ENCODE measurements at regions not wholly inside any gene's neighbourhood (a gene's known extent, or its start where the extent isn't known, plus 50 kb on each side); places are given as distances from the start of the nearest gene placed in this dataset.
A peak's percentile ranks its signal among the peaks of the same experiment; 100 is the strongest.

DNA sequence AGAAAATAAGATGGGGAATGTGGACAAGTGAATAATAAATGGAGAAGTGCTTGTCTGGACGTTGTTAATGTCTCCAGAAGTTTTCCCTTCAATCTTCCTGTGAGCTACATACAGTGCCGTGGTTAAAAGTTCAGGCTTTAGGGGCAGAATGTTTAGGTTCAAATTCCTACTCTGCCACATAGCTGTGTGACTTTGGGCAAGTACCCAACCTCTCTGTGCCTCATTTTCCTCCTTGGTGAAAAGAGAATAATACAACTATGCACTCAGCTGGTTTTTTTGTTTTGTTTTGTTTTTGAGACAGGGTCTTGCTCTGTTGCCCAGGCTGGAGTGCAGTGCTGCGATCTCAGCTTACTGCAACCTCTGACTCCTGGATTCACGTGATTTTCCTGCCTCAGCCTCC is 143.5 kb downstream of the CHIC2 start:
- no peak for DNase-seq (ENCODE audit: low read depth)

DNA sequence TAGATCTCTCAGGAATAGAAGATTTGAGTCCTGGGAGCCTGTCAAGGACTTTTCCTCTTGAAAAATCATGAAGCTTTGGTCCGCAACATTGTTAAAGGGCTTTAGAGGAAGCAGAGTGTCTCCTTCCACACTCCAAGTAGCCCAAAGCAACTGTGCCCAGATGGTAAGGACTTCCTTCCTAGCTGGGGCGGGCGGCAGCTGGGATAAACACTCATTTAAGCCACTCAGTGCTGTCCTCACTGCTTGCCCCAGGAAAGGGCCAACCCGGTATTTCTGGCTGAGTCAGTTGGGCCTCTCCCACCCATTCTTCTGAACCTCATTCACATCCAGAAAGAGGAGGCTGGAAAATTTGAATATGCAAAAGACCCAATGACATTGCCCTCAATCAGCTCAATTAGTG is 144.3 kb downstream of the CHIC2 start:
- DNase-seq (ENCODE audit: low read depth) = no peak

DNA sequence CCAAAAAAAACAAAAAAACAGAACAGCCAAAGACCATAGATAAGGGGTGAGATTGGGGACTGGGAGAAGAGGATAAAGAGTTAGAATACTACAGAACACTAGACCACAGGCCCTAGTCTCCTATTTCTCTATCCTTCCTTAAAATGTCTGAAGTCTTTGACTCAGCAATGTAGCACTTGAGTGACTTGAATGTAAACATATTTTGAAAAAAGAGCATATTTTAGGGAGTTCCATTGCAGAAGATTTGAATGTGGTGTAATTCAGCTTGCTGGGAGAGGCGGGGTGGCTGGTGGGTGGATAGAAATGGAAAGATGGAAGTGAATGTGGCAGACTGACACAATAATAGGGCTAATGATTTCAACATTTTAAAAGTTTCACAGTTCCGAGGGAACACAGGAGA is 144.9 kb downstream of the CHIC2 start:
- no peak for DNase-seq (ENCODE audit: low read depth)

DNA sequence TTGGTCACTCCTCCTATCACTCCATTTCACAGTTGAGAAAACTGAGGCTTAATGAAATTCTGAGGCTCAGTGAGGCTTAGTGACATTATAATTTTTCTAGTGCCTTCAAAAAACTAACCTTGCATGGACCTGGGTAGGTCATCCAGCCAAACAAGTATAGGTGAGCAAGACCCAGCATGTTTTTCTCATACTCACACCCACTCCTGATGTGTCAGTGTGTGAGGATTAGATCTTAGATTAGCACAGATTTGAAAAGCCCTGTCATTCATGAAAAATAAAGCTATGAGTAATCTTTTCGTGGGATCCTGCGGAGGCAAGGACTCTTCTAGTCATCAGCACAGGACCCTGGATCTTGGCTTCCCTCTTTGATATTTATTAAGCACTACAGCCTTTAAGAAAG is 146.7 kb downstream of the CHIC2 start:
- no peak for DNase-seq (ENCODE audit: low read depth)

DNA sequence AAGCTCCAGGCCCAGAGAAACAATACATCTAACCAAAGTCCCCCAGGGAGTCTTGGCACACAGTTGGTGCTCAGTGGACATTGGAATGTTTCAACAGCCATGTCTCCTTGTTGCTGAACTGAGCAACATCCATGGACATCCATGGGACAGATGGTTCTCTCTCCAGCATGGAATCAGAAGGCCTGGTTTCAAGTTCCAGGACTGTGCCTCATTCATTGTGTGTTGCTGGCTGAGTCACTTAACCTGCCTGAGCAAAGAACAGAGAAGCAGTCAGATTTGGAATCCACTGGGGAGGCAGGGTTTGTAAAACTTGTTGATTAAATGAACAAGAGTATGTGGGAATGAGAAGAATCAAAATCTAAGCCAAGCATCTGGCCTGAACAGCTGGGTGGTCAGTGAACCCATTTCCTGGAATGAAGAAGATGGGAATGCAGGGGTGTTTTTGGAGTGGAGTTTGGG is 147.9 kb downstream of the CHIC2 start:
- peak; percentile 42 for DNase-seq (ENCODE audit: low read depth)

DNA sequence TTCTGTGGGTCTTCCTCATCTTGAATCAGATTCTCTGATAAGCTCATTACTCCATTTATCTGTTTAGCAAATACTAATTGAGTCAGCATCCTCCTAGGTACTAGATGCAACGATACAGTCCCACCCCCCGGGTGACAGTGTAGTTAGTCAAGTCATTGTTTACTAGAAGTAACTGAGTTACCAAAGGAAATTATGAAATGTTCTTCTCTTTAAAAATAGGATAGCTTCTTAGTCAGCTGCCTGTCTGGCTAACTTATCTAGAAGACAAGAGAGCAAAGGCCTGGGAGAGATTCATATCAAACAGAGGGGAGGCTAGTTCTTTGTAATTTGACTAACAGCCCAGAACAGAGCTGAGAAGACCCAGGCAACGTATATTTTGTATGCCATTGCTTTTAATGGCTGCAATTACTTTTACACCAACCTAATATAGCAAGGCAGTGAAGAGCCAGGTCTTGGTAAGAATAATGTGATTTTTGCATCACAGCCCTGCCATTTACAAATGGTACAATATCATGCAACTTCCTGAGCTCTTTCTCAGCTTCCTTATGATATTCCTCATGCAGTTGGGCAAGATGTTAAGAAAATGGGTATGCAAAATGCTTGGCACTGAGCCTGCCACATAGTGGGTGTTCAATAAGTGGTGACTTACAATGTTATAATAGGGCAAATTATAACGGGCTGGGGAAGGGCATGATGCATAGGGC is 149.9 kb downstream of the CHIC2 start:
- DNase-seq (ENCODE audit: low read depth) = peak; percentile 71

DNA sequence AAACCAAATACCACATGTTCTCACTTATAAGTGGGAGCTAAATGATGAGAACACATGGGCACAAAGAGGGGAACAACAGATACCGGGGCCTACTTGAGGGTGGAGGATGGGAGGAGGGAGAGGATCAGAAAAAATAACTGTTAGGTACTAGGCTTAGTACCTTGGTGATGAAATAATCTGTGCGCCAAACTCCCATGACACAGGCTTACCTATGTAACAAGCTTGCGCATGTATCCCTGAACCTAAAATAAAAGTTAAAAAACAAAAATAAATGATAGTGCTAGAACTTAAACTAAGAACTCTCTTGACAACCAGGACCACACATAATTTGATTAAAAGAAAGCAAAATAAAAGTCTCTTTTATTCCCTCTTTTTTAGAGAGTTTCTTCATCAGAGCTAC is 150.6 kb downstream of the CHIC2 start:
- DNase-seq (ENCODE audit: low read depth) = no peak

DNA sequence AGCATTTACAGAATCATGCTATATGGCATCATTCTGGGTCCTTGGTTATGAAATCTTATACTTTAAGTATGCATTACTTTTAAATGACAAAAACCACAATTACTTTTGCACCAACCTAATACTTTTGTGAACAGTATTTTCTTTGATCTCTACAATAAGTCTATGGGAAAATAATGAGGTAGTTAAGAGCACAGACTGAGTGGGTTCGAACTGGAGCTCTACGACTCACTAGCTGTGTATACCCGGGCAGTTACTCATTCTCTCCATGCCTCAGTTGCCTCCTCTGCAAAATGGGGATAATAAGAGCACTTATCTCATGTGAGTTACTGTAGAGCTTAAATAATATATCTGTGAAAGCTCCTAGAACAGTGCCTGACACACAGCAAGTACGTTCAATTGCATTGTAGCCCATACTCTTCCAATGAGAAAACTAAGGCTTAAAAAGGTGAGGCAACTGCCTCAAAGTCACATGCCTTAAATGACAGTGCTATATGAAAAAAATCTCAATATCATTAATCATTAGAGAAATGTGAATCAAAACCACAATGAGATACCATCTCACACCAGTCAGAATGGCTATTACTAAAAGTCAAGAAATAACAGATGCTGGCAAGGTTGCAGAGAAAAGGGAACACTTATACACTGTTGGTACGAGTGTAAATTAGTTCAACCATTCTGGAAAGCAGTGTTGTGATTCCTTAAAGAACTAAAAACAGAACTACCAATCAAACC is 151.5 kb downstream of the CHIC2 start:
- DNase-seq (ENCODE audit: low read depth) = no peak

DNA sequence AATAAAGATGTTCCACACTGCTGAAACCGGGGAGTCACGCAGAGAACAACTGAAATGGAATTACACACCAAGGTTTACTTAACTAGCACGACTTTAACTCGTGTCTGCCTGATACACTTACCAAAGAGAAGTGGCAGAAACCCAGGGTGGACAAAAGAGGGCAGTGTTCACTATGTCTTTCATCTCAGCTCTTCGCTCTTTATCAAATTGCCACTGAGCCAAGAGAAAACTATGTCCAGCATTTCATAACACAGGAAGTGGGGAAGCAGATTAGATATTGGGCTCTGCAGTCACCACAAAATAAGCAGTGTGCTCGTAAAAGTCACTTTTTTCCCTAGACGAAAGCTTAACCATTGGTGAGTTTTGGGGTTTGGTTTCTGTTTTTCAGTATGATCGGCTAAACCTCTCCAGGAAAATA is 155.7 kb downstream of the CHIC2 start:
- peak; percentile 91 for DNase-seq (ENCODE audit: low read depth)

DNA sequence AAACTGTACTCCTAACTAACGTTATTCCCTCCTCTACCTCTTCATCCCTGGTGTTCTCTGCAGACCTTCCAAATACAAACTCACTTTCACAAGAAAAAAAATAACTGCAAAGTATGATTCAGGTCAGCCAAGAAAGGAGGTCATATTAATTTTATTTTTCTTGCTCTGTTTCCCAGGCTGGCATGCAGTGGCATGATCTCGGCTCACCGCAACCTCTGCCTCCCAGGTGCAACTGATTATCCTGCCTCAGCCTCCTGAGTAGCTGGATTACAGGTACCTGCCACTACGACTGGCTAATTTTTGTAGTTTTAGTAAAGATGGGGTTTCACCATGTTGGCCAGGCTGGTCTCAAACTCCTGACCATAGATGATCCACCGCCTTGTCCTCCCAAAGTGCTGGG is 156.6 kb downstream of the CHIC2 start:
- no peak for DNase-seq (ENCODE audit: low read depth)

DNA sequence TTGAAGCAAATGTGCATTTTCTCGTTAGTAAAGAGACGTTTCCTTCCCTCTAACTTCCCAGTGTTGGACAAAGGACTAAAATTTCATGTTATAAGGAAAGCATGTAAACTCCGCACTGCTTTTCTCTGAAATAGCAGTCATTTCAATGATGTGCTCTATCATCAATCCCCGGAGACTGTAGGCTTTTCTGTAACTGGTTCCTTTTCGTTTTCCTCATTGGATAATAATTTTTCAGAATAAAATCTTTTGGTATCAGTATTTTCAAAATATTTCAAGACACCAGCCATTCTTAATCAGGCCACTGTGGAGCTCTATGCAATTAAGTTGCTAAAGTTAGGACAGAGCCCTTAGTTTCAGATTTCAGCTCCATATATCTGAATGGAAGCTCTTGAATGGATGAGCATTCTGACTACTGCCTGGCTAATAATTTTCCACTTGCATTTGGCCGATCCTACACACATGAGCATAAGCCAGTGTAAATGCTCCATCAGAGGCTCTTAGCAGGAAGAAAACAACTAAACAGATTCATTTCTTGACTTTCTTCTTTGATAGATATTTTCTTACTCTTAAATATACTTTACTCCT is 157.7 kb downstream of the CHIC2 start:
- DNase-seq (ENCODE audit: low read depth) = peak; percentile 15

DNA sequence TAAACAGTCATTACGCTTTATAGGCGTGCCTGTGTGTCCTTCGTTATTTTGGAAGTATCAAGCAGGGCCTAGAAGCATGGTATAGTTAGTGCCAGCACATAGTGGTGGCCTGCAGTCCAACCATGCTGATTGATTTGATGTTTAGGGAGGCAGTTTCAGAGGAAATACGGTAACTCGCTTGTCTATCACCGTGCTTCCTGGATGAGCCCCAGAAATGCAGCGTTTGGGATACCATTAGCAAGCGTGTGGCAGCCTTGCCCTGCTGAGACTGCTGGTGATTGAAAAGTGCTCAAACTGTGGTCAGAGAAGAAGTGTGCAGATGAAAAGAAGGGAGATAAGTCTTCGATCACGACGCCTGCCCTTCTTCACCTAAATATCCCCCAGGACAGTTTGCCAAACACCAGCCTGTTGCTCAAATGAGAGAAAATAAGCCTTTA is 158.4 kb downstream of the CHIC2 start:
- peak; percentile 84 for DNase-seq (ENCODE audit: low read depth)

DNA sequence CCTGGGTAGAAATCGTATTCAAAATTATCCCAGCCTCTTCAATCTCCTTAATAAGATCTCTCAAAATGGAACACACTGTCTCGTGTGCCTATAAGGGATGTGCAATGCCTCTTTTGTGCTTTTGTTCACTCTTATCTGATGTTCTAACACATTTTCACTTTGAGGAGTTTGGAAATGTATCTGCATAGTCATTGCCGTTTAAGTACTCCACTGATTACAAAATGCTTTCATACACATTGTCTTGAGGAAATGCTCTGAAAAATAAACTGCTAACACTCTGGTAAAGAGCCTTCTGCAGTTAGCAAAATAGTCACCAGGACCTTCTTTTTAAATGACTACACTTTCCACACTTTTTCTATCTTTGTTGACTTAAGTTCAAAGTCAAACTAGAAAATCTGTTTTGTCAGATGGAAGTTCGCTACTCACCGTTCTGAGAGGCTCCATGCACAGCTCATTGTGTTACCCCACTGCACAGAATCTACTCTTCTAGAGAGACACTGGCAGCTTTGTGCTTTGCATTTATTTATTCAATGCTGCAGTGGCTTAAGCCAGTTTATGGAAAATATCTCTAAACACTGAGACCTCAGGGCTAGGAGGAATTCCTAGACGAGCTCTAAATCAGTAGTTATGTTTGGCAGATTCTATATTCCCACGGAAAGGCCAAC is 159.0 kb downstream of the CHIC2 start:
- DNase-seq (ENCODE audit: low read depth) = no peak

DNA sequence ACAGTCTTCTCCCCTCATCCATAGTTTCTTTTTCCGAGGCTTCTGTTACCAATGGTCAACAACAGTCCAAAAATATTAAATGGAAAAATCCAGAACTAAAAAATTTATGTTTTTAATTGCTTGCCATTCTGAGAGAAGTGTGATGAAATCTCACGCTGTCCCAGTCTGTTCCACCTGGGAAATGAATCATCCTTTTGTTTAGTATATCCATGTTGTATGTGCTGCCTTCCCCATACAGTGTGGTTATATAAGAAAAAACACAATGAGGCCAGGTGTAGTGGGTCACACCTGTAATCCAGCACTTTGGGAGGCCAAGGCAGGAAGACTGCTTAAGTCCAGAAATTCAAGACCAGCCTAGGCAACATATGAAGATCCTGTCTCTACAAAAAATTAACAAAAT is 161.6 kb downstream of the CHIC2 start:
- DNase-seq (ENCODE audit: low read depth) = no peak

DNA sequence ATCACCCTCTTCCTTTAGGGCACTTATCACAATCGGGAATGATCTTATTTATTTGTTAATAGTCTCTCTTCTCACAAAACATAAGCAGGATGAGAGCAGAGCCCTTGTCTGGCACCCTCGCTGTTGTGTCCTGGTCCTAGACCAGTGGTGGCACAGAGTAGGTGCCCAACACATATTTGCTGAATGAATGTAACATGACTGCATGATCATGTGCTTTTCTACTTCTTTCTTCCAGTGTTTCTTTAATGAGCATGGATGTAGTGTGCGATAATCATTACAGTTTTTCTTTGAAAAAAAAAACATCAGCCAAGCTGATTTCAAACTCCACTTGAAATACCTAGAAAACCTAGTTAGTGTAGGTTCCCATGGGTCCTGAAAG is 164.1 kb downstream of the CHIC2 start:
- DNase-seq (ENCODE audit: low read depth) = no peak

DNA sequence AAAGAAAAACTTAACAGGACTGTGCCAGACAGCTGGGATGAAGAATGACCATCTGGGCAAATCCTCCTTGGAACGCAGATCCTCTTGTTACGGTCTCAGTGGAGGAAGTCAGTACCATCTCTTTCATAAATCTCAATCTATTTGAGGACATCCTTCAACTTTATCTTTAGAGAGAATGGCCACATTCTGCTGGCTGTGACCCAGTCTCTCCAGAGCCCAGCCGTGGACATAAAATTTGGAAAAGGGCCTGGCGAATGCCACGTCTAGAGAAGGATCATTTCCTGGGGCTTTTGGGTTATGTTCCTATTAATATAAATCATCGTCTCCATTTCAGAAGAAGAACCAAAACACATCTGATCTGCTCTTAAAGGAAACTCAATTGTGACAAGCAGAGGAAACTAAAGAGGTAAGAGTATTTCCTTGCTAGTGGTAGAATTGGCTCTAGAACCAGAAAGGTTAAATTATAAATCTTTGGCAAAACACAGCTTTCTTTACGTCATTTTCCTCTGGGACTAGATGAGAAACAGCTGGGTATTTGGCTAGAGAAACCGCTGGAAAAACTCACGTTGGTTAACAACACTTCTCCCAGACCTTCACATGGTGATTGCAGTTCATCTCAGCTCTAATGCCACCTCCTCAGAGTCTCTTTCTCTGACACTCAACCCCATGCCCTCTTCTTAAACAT is 164.7 kb downstream of the CHIC2 start:
- peak; percentile 70 for DNase-seq (ENCODE audit: low read depth)

DNA sequence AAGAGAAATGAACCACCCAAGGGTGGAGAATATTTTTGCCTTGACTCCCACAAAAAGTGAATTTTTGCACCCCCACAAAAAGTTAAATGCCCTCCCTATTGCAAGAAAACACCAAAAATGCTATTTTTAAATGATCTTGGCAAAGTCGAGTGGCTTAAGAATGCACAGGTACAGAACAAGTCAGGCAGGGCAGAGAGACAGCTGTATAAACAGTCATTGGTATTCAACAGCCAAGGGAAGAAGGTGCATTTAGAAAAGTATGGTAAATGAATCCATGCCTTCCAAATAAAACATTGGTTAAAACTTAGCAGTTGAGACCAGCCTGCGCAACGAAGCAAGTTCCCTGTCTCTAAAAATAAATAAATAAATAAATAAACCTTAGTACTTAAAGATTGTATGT is 169.3 kb downstream of the CHIC2 start:
- DNase-seq (ENCODE audit: low read depth) = no peak

DNA sequence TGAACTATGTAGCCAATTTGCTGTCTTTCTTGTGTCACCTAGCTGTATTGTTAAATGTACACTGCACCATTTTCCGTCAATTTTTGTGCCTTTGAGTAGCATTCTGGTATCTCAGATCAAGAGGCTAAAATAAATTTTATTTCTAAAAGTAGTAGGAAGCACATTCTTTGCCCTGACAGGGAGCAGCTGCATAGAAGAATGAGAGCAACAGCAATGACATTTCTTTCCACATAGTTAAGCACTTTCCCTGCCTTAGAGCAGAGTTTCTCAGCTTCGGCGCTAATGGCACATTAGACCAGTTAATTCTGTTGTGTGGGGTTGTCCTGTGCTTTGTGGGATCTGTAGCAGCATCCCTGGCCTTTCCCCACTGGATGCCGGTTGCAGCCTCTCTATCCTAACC is 173.9 kb downstream of the CHIC2 start:
- no peak for DNase-seq (ENCODE audit: low read depth)

DNA sequence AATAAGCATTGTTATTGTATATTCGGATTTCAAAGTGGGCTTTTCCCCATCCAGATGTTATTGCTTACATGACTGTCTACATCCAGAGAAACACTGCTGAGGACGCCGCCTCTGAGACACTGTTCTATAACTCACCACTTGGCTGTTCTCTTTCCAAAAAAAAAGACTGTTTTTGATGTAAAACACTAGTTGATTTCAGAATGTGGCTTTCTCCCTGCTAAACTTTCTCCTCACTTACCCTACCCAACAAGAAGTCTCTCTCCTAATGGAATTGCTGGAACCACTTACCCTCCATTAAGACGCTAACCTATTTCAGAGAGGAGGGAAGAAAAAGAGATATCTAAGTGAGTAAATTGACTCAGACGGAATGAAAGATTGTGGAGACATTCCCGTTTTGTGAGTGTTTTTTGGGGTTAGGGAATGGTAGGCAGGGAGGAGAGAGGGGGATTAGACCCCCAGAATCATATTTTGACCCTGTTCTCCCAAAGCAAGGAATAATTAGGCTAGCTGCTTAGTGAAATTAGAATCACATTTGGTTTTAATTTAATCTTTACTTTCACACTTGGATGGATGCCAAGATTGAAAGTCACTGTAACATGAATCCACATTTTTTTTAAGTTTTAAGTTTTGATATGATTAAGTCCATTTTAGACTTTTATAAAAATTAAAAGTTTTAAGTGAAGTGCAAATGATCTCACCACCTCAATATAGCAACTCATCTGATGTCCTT is 174.9 kb downstream of the CHIC2 start:
- DNase-seq (ENCODE audit: low read depth) = no peak

DNA sequence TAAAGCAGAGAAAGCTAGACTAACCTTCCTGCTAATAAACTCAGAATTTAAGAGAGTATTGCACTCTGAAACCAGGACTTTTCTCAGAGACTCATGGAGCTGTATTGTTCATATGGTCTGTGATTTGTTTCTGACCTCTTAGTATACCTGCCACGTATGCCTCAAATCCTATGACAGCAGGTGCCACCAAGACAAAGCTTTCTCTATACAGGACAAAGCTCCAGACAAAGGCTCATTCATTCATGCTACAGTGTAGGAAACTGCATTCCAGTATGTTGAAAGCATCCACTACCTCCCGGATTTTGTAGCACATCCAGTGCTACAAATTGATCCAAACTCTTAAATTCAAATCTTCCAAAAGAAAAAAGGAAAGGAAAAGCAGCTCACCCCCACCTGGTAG is 178.3 kb downstream of the CHIC2 start:
- no peak for DNase-seq (ENCODE audit: low read depth)

DNA sequence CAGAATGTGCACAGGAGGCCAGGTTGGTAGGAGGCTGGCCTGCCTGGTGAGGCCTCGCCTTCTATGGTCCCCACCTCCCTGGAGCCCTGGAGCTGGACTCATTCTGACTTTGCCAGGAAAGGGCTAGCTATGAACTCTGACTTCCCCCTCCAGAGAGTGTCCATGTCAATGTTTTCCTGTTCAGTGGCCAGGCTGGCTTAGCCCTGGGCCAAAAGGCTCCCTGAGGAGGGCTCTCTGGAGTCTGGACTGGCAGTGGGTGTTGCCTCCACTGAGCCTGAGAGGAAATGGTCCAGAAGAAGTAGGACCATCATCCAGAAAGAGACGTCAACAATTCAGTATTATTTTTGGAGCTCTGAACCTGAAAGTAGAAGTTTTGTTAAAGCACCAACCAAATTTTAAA is 178.7 kb downstream of the CHIC2 start:
- DNase-seq (ENCODE audit: low read depth) = no peak

Data from RPMI7951 (cell line).